ENCODE measurements at regions not wholly inside any gene's neighbourhood (a gene's known extent, or its start where the extent isn't known, plus 50 kb on each side); places are given as distances from the start of the nearest gene placed in this dataset.

- H3K27ac Mint-ChIP-seq = no peak overlapping the region
- CTCF ChIA-PET = no interaction called here
- POLR2A ChIA-PET = no interaction called here
- H3K36me3 Mint-ChIP-seq (ENCODE audit: low read depth) = no peaks in the 10 kb centered on the region
- no peak overlapping the region for H3K4me3 Mint-ChIP-seq
- DNase-seq = no peak
- H3K4me1 Mint-ChIP-seq = no peaks in the 10 kb centered on the region
- H3K9me3 Mint-ChIP-seq = no peaks in the 10 kb centered on the region
- peaks cover 24% of the 10 kb centered on the region for H3K27me3 Mint-ChIP-seq
Measured at GRCh38 chr10:89891006-89891535, 189.7 kb downstream of the KIF20B start.

DNA sequence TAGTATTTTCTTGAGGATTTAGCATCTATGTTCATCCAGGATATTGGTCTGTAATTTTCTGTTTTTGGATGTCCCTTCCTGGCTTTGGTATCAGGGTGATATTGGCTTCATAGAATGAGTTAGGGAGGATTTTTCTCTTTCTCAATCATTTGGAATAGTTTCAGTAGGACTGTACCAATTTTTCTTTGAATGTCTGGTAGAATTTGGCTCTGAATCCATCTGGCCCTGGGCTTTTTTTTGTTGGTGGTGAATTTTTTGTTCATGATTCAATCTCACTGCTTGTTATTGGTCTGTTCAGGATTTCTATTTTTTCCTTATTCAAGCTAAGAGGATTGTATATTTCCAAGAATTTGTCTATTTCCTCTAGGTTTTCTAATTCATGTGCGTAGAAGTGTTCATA is 192.7 kb downstream of the KIF20B start:
- POLR2A ChIA-PET = no interaction called here
- no peaks in the 10 kb centered on the region for H3K4me1 Mint-ChIP-seq
- no peaks in the 10 kb centered on the region for H3K36me3 Mint-ChIP-seq (ENCODE audit: low read depth)
- H3K27me3 Mint-ChIP-seq = peaks cover 18% of the 10 kb centered on the region
- H3K9me3 Mint-ChIP-seq = no peaks in the 10 kb centered on the region
- CTCF ChIA-PET = no interaction called here
- H3K27ac Mint-ChIP-seq = no peak overlapping the region
- no peak overlapping the region for H3K4me3 Mint-ChIP-seq
- no peak for DNase-seq

DNA sequence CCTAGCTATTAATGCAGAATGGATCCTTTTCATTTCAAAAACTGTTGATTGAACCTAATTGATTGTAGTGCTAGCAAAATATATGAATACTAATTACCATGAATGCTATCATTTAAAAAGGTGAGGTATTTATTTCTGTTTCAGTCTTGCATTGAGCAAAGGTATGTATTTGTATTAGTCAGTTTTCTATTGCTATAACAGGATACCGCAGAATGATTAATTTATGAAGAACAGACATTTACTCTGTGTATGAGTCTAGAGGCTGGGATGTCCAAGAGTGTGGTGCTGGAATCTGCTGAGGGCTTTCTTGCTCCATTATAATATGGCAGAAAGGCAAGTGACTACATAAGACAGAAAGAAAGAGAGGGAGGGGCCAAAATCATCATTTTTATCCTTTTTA is 199.2 kb downstream of the KIF20B start:
- Mint-ChIP-seq H3K4me1 (no peaks in the 10 kb centered on the region), H3K27ac (no peak overlapping the region), H3K9me3 (no peaks in the 10 kb centered on the region), H3K4me3 (no peak overlapping the region), H3K27me3 (peaks cover 8% of the 10 kb centered on the region), H3K36me3 (ENCODE audit: low read depth) (no peaks in the 10 kb centered on the region)
- DNase-seq = no peak
- ChIA-PET CTCF (interaction anchor here (0.6 kb wide), 1 partner anchor 319 kb away, joined by 3 read pairs; no protein-coding TSS in a partner anchor), POLR2A (no interaction called here)

DNA sequence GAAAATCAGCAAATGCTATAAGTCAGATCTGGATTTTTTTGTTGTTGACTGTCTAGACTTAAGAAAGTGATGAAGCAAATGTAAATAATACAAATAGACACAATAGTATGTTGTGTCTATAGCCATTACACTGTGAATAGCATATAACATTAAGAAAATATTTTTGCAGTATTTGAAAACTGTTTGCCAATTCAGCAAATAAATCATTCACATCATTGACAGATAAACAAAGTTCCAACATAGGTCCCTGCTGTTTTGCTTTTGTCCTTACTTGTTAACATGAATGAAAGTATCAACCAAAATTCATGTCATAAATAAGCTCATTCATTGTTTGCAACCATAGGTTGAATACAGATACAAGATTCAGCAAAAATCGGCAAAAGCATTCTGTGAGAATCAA is 200.5 kb downstream of the KIF20B start:
- CTCF ChIA-PET = no interaction called here
- Mint-ChIP-seq H3K27me3 (peaks cover 8% of the 10 kb centered on the region), H3K4me1 (no peaks in the 10 kb centered on the region), H3K9me3 (no peaks in the 10 kb centered on the region), H3K36me3 (ENCODE audit: low read depth) (no peaks in the 10 kb centered on the region), H3K4me3 (no peak overlapping the region), H3K27ac (no peak overlapping the region)
- POLR2A ChIA-PET = no interaction called here
- no peak for DNase-seq

DNA sequence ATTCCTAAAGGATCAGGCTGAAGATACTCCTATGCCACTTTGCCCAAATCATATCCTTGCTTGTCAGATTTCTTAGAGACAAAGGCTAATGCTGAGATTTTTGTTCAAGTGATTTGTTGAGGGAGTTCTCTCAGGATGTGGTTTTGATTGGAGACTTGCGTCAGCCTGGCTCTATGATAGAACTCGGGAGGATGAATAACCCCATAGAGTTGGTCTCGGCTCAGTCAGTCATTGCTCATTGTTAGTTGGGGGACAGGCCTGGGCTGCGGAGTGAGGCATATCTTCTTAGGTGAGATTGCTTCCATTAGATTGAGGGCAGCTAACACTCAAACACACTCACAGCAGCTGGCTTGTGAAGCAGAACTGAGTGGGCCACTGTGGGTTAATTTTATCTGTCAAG is 203.4 kb downstream of the KIF20B start:
- H3K4me3 Mint-ChIP-seq = no peak overlapping the region
- H3K9me3 Mint-ChIP-seq = no peaks in the 10 kb centered on the region
- H3K27ac Mint-ChIP-seq = no peak overlapping the region
- no peaks in the 10 kb centered on the region for H3K36me3 Mint-ChIP-seq (ENCODE audit: low read depth)
- no peak for DNase-seq
- peaks cover 14% of the 10 kb centered on the region for H3K27me3 Mint-ChIP-seq
- CTCF ChIA-PET = no interaction called here
- no peaks in the 10 kb centered on the region for H3K4me1 Mint-ChIP-seq
- POLR2A ChIA-PET = no interaction called here

DNA sequence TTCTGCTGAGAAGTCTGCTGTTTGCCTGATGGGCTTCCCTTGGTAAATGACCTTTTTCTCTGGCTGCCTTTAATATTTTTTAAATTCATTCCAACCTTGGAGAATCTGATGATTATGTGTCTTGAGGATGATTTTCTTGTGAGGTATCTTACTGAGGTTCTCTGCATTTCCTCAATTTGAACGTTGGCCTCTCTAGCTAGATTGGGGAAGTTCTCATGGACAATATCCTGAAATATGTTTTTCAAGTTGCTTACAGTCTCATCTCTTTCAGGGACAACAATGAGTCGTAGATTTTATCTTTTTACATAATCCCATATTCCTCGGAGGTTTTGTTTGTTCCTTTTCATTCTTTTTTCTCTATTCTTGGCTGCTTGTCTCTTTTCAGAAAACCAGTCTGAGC is 208.4 kb downstream of the KIF20B start:
- CTCF ChIA-PET = no interaction called here
- no peaks in the 10 kb centered on the region for H3K4me1 Mint-ChIP-seq
- POLR2A ChIA-PET = no interaction called here
- no peaks in the 10 kb centered on the region for H3K36me3 Mint-ChIP-seq (ENCODE audit: low read depth)
- H3K4me3 Mint-ChIP-seq = no peak overlapping the region
- no peak for DNase-seq
- no peak overlapping the region for H3K27ac Mint-ChIP-seq
- peaks cover 13% of the 10 kb centered on the region for H3K27me3 Mint-ChIP-seq
- no peaks in the 10 kb centered on the region for H3K9me3 Mint-ChIP-seq

DNA sequence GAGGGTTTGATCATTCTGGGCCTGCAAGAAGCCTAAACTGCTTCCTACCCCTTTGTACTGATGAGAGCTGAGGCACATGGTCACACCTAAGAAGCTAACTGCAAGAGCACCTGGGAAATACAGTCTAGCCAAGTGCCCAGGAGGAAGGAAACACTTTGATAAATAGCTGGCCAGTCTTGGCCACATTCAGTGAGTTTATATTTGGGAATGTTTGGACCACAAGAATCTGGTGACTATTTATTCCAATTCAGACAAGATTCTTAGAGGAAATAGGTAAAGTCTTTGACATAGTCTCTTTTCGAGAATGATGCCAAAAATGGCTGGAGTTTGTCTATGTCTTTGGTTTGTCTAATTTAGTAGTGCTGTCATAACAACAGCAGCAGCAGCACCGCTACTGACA is 213.6 kb downstream of the KIF20B start:
- H3K4me1 Mint-ChIP-seq = no peaks in the 10 kb centered on the region
- no peaks in the 10 kb centered on the region for H3K36me3 Mint-ChIP-seq (ENCODE audit: low read depth)
- no peak overlapping the region for H3K4me3 Mint-ChIP-seq
- no peaks in the 10 kb centered on the region for H3K9me3 Mint-ChIP-seq
- ChIA-PET CTCF (no interaction called here), POLR2A (no interaction called here)
- H3K27ac Mint-ChIP-seq = no peak overlapping the region
- no peak for DNase-seq
- peaks cover 2% of the 10 kb centered on the region for H3K27me3 Mint-ChIP-seq

- no peak for DNase-seq
- H3K4me3 Mint-ChIP-seq = no peak overlapping the region
- no peaks in the 10 kb centered on the region for H3K9me3 Mint-ChIP-seq
- H3K27me3 Mint-ChIP-seq = peaks cover 2% of the 10 kb centered on the region
- no peaks in the 10 kb centered on the region for H3K4me1 Mint-ChIP-seq
- ChIA-PET POLR2A (no interaction called here), CTCF (interaction anchor here (0.8 kb wide), 1 partner anchor 676 kb away, joined by 3 read pairs; no protein-coding TSS in a partner anchor)
- H3K27ac Mint-ChIP-seq = no peak overlapping the region
- no peaks in the 10 kb centered on the region for H3K36me3 Mint-ChIP-seq (ENCODE audit: low read depth)
Measured at GRCh38 chr10:89915968-89916367, 214.6 kb downstream of the KIF20B start.

- POLR2A ChIA-PET = no interaction called here
- DNase-seq = no peak
- Mint-ChIP-seq H3K27ac (no peak overlapping the region), H3K36me3 (ENCODE audit: low read depth) (no peaks in the 10 kb centered on the region), H3K27me3 (peaks cover 2% of the 10 kb centered on the region), H3K4me1 (no peaks in the 10 kb centered on the region), H3K9me3 (no peaks in the 10 kb centered on the region), H3K4me3 (no peak overlapping the region)
- CTCF ChIA-PET = interaction anchor here (0.8 to 1.2 kb wide), 2 partner anchors 22 to 676 kb away, joined by 3 read pairs; no protein-coding TSS in a partner anchor
Measured at GRCh38 chr10:89916468-89917215, 215.3 kb downstream of the KIF20B start.

DNA sequence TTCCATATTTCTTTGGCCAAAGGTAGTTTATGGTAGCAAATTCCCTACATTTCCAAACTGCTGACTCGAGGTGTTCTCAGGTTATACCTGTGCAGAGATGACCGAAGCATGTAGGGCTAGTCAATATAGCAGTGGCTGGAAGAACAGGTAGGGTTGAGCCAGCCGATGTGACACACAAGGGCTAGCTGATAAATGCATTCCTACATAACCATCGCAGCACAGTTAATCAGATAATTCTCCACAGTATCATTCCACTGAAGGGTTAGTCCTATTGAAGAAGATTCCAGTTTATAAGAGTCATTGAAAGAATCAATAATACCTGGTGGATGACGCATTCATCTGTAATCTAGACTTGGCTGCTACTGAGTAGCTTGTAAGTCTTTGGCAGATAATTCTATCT is 220.0 kb downstream of the KIF20B start:
- H3K27me3 Mint-ChIP-seq = peaks cover 2% of the 10 kb centered on the region
- H3K4me1 Mint-ChIP-seq = no peaks in the 10 kb centered on the region
- DNase-seq = no peak
- CTCF ChIA-PET = no interaction called here
- POLR2A ChIA-PET = no interaction called here
- no peaks in the 10 kb centered on the region for H3K36me3 Mint-ChIP-seq (ENCODE audit: low read depth)
- no peak overlapping the region for H3K27ac Mint-ChIP-seq
- no peak overlapping the region for H3K4me3 Mint-ChIP-seq
- H3K9me3 Mint-ChIP-seq = no peaks in the 10 kb centered on the region

DNA sequence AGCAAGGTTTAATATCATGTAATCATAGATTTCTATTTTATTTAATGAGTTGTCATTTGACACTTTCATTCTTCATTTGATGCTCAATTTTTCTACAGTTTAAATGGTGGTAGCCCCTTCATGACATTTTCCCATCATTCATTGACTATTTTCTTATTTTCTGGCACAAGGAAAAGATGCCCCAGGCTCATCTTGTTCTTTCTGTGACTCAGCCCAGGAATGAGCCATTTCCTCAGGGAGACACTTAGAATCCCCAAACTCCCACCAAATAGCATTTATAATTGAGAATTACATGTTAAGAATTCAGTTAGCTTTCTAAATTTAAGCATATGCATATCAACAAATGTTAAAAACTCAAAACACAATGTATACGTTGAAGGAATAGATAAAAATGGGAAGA is 222.3 kb downstream of the KIF20B start:
- Mint-ChIP-seq H3K27me3 (peaks cover 2% of the 10 kb centered on the region), H3K4me1 (no peaks in the 10 kb centered on the region), H3K36me3 (ENCODE audit: low read depth) (no peaks in the 10 kb centered on the region), H3K27ac (no peak overlapping the region), H3K9me3 (no peaks in the 10 kb centered on the region), H3K4me3 (no peak overlapping the region)
- ChIA-PET POLR2A (no interaction called here), CTCF (no interaction called here)
- DNase-seq = no peak

GRCh38 chr10:89924261-89924660 is 222.9 kb downstream of the KIF20B start:
- Mint-ChIP-seq H3K4me1 (no peaks in the 10 kb centered on the region), H3K27me3 (peaks cover 2% of the 10 kb centered on the region), H3K36me3 (ENCODE audit: low read depth) (no peaks in the 10 kb centered on the region), H3K9me3 (no peaks in the 10 kb centered on the region), H3K27ac (no peak overlapping the region), H3K4me3 (no peak overlapping the region)
- DNase-seq = no peak
- ChIA-PET CTCF (no interaction called here), POLR2A (no interaction called here)

GRCh38 chr10:89926736-89927135 is 225.3 kb downstream of the KIF20B start:
- Mint-ChIP-seq H3K27me3 (peaks cover 2% of the 10 kb centered on the region), H3K4me1 (no peaks in the 10 kb centered on the region), H3K4me3 (no peak overlapping the region), H3K9me3 (no peaks in the 10 kb centered on the region), H3K27ac (no peak overlapping the region), H3K36me3 (ENCODE audit: low read depth) (no peaks in the 10 kb centered on the region)
- ChIA-PET CTCF (no interaction called here), POLR2A (no interaction called here)
- no peak for DNase-seq
